ENCODE measurements at regions not wholly inside any gene's neighbourhood (a gene's known extent, or its start where the extent isn't known, plus 50 kb on each side); places are given as distances from the start of the nearest gene placed in this dataset.

GRCh38 chr18:38557006-38557405 is 991.4 kb upstream of the CELF4 start:
- Histone ChIP-seq H3K27ac (replicated peaks; ENCODE audit: low read length) (no peak overlapping the region), H3K4me1 (ENCODE audit: control insufficient read depth in 2 of 2, insufficient read depth in 1 of 2, low read depth in 1 of 2, low read length in 2 of 2) (peaks cover 0 to 11% of the 10 kb centered on the region in 2 donors), H3K36me3 (replicated peaks in 1 of 2; ENCODE audit: control insufficient read depth in 2 of 2, insufficient read depth in 2 of 2, low read length in 2 of 2) (no peaks in the 10 kb centered on the region), H3K4me3 (ENCODE audit: low read length in 2 of 2) (no peak overlapping the region), H3K14ac (ENCODE audit: low read length) (no peak overlapping the region), H2BK15ac (ENCODE audit: low read length) (no peak overlapping the region), H2BK5ac (ENCODE audit: low read length) (no peak overlapping the region), H2BK120ac (ENCODE audit: low read depth, low read length) (no peak overlapping the region), H3K4ac (ENCODE audit: low read length) (no peak overlapping the region), H4K91ac (ENCODE audit: low read depth, low read length, poor library complexity) (no peak overlapping the region), H2AFZ (ENCODE audit: low read length) (no peak overlapping the region), H3K9ac (ENCODE audit: low read depth, low read length, poor library complexity) (no peak overlapping the region), H2BK12ac (ENCODE audit: low read length) (no peak overlapping the region), H3K79me1 (ENCODE audit: low read depth, low read length) (no peaks in the 10 kb centered on the region), H3K23ac (ENCODE audit: low read depth, low read length, poor library complexity) (no peak overlapping the region), H2AK5ac (ENCODE audit: low read depth, low read length) (no peak overlapping the region), H3K18ac (ENCODE audit: low read length) (no peak overlapping the region), H4K8ac (ENCODE audit: low read depth, low read length) (no peak overlapping the region), H3K4me2 (ENCODE audit: insufficient read depth, low read length, poor library complexity, severe bottlenecking) (no peak overlapping the region), H3K9me3 (replicated peaks in 1 of 2; ENCODE audit: control insufficient read depth in 2 of 2, insufficient read depth in 1 of 2, low read depth in 1 of 2, low read length in 2 of 2) (no peaks in the 10 kb centered on the region), H3K27me3 (ENCODE audit: control insufficient read depth in 3 of 3, insufficient read depth in 3 of 3, low read depth in 1 of 3, low read length in 3 of 3) (no peaks in the 10 kb centered on the region)
- no CpG with 5 or more reads among the region's 5 CpGs for WGBS, 2 donors (ENCODE audit: extremely low coverage in 2 of 2, insufficient read length in 2 of 2, insufficient replicate concordance in 1 of 2)
- no peak for DNase-seq (ENCODE audit: low spot score)

- Histone ChIP-seq H3K27me3 (ENCODE audit: control insufficient read depth in 3 of 3, insufficient read depth in 3 of 3, low read depth in 1 of 3, low read length in 3 of 3) (no peaks in the 10 kb centered on the region), H3K79me1 (ENCODE audit: low read depth, low read length) (no peaks in the 10 kb centered on the region), H3K23ac (ENCODE audit: low read depth, low read length, poor library complexity) (no peak overlapping the region), H3K4ac (ENCODE audit: low read length) (no peak overlapping the region), H3K4me2 (ENCODE audit: insufficient read depth, low read length, poor library complexity, severe bottlenecking) (no peak overlapping the region), H2BK120ac (ENCODE audit: low read depth, low read length) (no peak overlapping the region), H3K9ac (ENCODE audit: low read depth, low read length, poor library complexity) (no peak overlapping the region), H3K4me3 (ENCODE audit: low read length in 2 of 2) (no peak overlapping the region), H4K91ac (ENCODE audit: low read depth, low read length, poor library complexity) (no peak overlapping the region), H2BK5ac (ENCODE audit: low read length) (no peak overlapping the region), H2BK12ac (ENCODE audit: low read length) (no peak overlapping the region), H2AFZ (ENCODE audit: low read length) (no peak overlapping the region), H3K14ac (ENCODE audit: low read length) (no peak overlapping the region), H3K9me3 (replicated peaks in 1 of 2; ENCODE audit: control insufficient read depth in 2 of 2, insufficient read depth in 1 of 2, low read depth in 1 of 2, low read length in 2 of 2) (no peaks in the 10 kb centered on the region), H3K18ac (ENCODE audit: low read length) (no peak overlapping the region), H3K36me3 (replicated peaks in 1 of 2; ENCODE audit: control insufficient read depth in 2 of 2, insufficient read depth in 2 of 2, low read length in 2 of 2) (no peaks in the 10 kb centered on the region), H4K8ac (ENCODE audit: low read depth, low read length) (no peak overlapping the region), H3K27ac (replicated peaks; ENCODE audit: low read length) (no peak overlapping the region), H2BK15ac (ENCODE audit: low read length) (no peak overlapping the region), H3K4me1 (ENCODE audit: control insufficient read depth in 2 of 2, insufficient read depth in 1 of 2, low read depth in 1 of 2, low read length in 2 of 2) (peaks cover 0 to 11% of the 10 kb centered on the region in 2 donors), H2AK5ac (ENCODE audit: low read depth, low read length) (no peak overlapping the region)
- WGBS, 2 donors (ENCODE audit: extremely low coverage in 2 of 2, insufficient read length in 2 of 2, insufficient replicate concordance in 1 of 2): no CpG with 5 or more reads among the region's 2 CpGs
- DNase-seq (ENCODE audit: low spot score): no peak
Measured at GRCh38 chr18:38552732-38553321, 987.2 kb upstream of the CELF4 start.

- Histone ChIP-seq H3K4me1 (ENCODE audit: control insufficient read depth in 2 of 2, insufficient read depth in 1 of 2, low read depth in 1 of 2, low read length in 2 of 2) (peaks cover 0 to 9% of the 10 kb centered on the region in 2 donors), H2BK12ac (ENCODE audit: low read length) (no peak overlapping the region), H2AFZ (ENCODE audit: low read length) (no peak overlapping the region), H2BK5ac (ENCODE audit: low read length) (no peak overlapping the region), H3K27ac (replicated peaks; ENCODE audit: low read length) (no peak overlapping the region), H3K4ac (ENCODE audit: low read length) (no peak overlapping the region), H4K8ac (ENCODE audit: low read depth, low read length) (no peak overlapping the region), H3K18ac (ENCODE audit: low read length) (no peak overlapping the region), H2AK5ac (ENCODE audit: low read depth, low read length) (no peak overlapping the region), H3K9ac (ENCODE audit: low read depth, low read length, poor library complexity) (no peak overlapping the region), H2BK120ac (ENCODE audit: low read depth, low read length) (no peak overlapping the region), H4K91ac (ENCODE audit: low read depth, low read length, poor library complexity) (no peak overlapping the region), H3K4me3 (ENCODE audit: low read length in 2 of 2) (no peak overlapping the region), H3K36me3 (replicated peaks in 1 of 2; ENCODE audit: control insufficient read depth in 2 of 2, insufficient read depth in 2 of 2, low read length in 2 of 2) (no peaks in the 10 kb centered on the region), H3K9me3 (replicated peaks in 1 of 2; ENCODE audit: control insufficient read depth in 2 of 2, insufficient read depth in 1 of 2, low read depth in 1 of 2, low read length in 2 of 2) (no peaks in the 10 kb centered on the region), H3K27me3 (ENCODE audit: control insufficient read depth in 3 of 3, insufficient read depth in 3 of 3, low read depth in 1 of 3, low read length in 3 of 3) (no peaks in the 10 kb centered on the region), H3K4me2 (ENCODE audit: insufficient read depth, low read length, poor library complexity, severe bottlenecking) (no peak overlapping the region), H3K79me1 (ENCODE audit: low read depth, low read length) (no peaks in the 10 kb centered on the region), H2BK15ac (ENCODE audit: low read length) (no peak overlapping the region), H3K14ac (ENCODE audit: low read length) (no peak overlapping the region), H3K23ac (ENCODE audit: low read depth, low read length, poor library complexity) (no peak overlapping the region)
- no peak for DNase-seq (ENCODE audit: low spot score)
- WGBS, 2 donors (ENCODE audit: extremely low coverage in 2 of 2, insufficient read length in 2 of 2, insufficient replicate concordance in 1 of 2): no CpG with 5 or more reads among the region's 10 CpGs
Measured at GRCh38 chr18:38551881-38552280, 986.3 kb upstream of the CELF4 start.

GRCh38 chr18:38545071-38545470 is 979.5 kb upstream of the CELF4 start:
- H3K79me1 ChIP-seq (ENCODE audit: low read depth, low read length): no peaks in the 10 kb centered on the region
- H3K18ac ChIP-seq (ENCODE audit: low read length): no peak overlapping the region
- H3K36me3 ChIP-seq (replicated peaks in 1 of 2; ENCODE audit: control insufficient read depth in 2 of 2, insufficient read depth in 2 of 2, low read length in 2 of 2): no peaks in the 10 kb centered on the region
- H3K14ac ChIP-seq (ENCODE audit: low read length): no peak overlapping the region
- no CpG with 5 or more reads among the region's 1 CpG for WGBS, 2 donors (ENCODE audit: extremely low coverage in 2 of 2, insufficient read length in 2 of 2, insufficient replicate concordance in 1 of 2)
- no peak overlapping the region for H4K8ac ChIP-seq (ENCODE audit: low read depth, low read length)
- no peaks in the 10 kb centered on the region for H3K9me3 ChIP-seq (replicated peaks in 1 of 2; ENCODE audit: control insufficient read depth in 2 of 2, insufficient read depth in 1 of 2, low read depth in 1 of 2, low read length in 2 of 2)
- H3K4me2 ChIP-seq (ENCODE audit: insufficient read depth, low read length, poor library complexity, severe bottlenecking): no peak overlapping the region
- H2BK15ac ChIP-seq (ENCODE audit: low read length): no peak overlapping the region
- H3K27ac ChIP-seq (replicated peaks; ENCODE audit: low read length): no peak overlapping the region
- H2AK5ac ChIP-seq (ENCODE audit: low read depth, low read length): no peak overlapping the region
- no peak overlapping the region for H2BK5ac ChIP-seq (ENCODE audit: low read length)
- H3K4me1 ChIP-seq (ENCODE audit: control insufficient read depth in 2 of 2, insufficient read depth in 1 of 2, low read depth in 1 of 2, low read length in 2 of 2): no peaks in the 10 kb centered on the region
- no peak overlapping the region for H4K91ac ChIP-seq (ENCODE audit: low read depth, low read length, poor library complexity)
- no peak overlapping the region for H2AFZ ChIP-seq (ENCODE audit: low read length)
- no peak overlapping the region for H3K9ac ChIP-seq (ENCODE audit: low read depth, low read length, poor library complexity)
- H2BK12ac ChIP-seq (ENCODE audit: low read length): no peak overlapping the region
- no peak for DNase-seq (ENCODE audit: low spot score)
- H3K4me3 ChIP-seq (ENCODE audit: low read length in 2 of 2): no peak overlapping the region
- H3K27me3 ChIP-seq (ENCODE audit: control insufficient read depth in 3 of 3, insufficient read depth in 3 of 3, low read depth in 1 of 3, low read length in 3 of 3): no peaks in the 10 kb centered on the region
- no peak overlapping the region for H3K23ac ChIP-seq (ENCODE audit: low read depth, low read length, poor library complexity)
- no peak overlapping the region for H2BK120ac ChIP-seq (ENCODE audit: low read depth, low read length)
- no peak overlapping the region for H3K4ac ChIP-seq (ENCODE audit: low read length)

Data from neuronal stem cell (in vitro differentiated cells).